ENCODE measurements at regions not wholly inside any gene's neighbourhood (a gene's known extent, or its start where the extent isn't known, plus 50 kb on each side); places are given as distances from the start of the nearest gene placed in this dataset.

GRCh38 chr15:85307687-85308045 is 72.7 kb upstream of the AKAP13 start:
- DNase-seq (ENCODE audit: low spot score), result no peak

- no peak for DNase-seq (ENCODE audit: low spot score)
Observed at GRCh38 chr15:85311647-85312046, 68.8 kb upstream of the AKAP13 start.

DNA sequence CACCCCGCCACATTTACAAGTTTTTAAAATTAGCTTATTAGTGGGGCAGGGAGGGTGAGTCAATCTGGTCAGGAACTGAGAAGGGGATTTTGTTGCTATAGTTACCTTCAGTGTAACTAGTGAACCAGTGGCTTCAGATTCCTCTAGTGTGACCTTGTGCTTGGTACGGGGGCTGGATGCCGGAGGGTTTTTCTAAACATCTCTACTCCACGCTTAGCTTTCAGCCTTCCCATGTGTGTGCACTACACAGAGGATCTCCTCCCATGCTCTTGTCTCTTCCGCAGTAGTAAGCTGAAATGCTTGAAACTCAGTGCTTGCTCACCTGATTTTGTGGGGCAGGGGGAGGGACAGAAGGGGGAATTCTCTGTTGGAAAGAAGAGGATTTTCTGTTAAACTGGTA is 67.9 kb upstream of the AKAP13 start:
- DNase-seq (ENCODE audit: low spot score), result no peak

GRCh38 chr15:85312929-85313331 is 67.5 kb upstream of the AKAP13 start:
- DNase-seq (ENCODE audit: low spot score), result peak; percentile 54

DNA sequence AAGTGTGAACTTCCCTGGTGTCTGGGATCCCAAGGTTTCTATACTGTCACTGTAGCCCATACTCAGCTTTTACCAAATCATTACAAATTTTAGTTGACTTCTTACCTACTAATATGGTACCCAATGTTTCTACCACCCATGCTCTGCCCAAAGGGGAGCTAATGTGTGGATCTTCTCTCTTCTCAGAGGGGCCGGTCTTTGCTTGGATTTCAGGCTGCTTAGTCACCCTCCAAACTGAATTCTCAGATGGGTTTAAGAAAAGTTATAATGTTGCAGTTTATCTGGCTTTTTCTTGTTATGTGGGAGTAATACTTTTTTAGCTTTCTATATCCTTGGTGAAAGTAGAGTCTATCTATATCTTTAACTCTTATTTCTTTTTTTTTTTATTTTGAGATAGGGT is 67.1 kb upstream of the AKAP13 start:
- no peak for DNase-seq (ENCODE audit: low spot score)

DNA sequence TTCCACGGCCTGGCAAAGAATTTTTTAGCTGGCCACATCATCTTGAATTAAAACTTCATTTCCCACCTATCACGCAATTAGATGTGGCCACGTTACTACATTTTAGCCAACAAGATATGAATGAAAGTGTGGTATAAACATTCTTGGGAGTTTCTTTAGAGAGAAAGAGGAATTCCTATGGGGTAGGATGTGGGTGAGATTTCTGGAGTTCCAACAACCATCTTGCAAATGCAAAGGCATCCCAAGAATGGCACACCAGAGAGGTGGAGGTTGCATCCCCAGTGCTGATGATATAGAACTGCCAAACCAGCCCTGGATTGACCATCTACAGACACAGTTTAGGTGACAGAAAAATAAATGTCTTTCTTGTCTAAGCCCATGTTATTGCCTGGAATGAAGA is 66.3 kb upstream of the AKAP13 start:
- DNase-seq (ENCODE audit: low spot score), result no peak

- DNase-seq (ENCODE audit: low spot score), result no peak
Observed at GRCh38 chr15:85314633-85315032, 65.8 kb upstream of the AKAP13 start.

DNA sequence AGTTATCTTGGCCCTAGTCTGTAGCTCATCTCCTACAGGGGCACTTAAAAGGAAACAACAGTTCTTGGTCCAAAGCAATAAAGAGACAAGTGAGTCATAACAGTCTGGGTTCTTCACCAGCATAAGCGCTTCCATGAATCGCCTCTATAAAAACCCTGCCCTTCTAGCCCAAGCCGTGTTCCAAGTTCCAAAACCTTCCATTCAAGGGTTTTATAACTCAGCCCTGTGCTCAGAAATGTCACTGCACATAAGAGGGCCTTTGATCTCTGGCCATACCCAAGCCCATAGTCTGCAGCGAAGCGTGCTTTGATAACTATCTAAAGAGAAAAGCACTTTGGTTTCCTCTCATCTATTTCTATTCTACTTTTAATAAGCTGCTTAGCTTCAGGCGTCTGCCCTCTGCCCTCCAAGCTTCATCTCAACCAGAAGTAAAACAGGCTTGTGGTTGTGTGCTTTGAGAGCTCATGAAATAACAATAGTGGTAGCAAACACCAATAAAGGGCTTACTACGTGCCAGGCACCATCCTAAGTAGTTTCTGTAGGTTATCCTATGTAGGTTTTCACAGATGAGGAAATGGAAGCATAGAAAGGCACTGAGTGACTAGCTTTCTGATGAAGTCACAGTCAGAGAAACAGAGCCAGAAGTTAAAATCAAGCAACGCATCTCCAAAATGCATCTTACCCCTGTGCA is 64.0 kb upstream of the AKAP13 start:
- DNase-seq (ENCODE audit: low spot score), result no peak

DNA sequence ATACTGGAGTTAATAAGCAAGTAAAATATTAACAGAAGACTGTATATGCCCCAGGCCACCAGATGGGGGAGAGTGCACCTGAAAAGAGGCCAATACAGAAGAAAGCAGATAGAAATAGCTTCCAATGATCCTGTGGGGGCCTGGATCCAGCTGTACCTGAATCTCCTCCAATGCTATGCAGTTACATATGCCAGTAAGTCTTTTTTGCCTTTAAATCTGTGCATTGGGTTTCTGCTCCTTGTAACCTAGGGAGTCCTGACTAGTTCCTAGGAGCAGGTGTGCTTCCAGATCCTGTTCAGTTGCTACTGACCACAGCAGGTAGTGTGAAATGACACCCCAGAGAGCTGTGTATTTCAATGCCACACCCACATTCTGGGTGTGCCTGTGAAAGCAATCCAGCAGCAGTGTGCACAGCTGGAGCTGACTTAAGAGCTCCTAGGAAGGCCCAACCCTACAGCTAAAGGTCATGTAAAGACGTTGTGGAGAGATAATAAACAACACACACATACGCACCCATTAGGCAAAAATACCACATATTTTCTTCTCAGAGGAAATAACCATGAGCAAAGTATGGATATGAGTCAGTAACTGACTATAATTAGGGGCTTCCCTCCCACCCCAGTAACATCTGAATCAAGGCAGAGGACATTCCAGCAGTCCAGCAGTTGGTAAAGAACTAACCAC is 62.2 kb upstream of the AKAP13 start:
- DNase-seq (ENCODE audit: low spot score), result peak; percentile 44

- no peak for DNase-seq (ENCODE audit: low spot score)
Observed at GRCh38 chr15:85318732-85319076, 61.7 kb upstream of the AKAP13 start.

DNA sequence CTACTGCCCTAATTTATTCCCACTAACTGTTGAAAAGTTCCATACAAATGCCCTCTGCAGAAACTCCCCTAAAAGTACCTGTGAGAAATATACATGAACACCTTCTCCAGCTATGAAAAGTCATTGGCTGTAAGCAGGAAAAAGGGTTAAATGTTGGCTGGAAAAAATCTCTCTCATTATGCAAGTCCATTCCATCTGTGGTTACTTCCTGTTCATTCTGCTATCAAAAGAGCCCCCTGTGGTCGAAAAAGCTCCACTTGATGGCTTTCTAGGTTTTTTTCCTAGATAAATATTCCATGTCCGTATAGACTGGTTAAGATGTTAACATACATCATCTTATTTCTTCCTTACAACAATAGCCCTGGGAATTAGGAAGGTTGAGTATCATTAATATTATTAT is 56.2 kb upstream of the AKAP13 start:
- DNase-seq (ENCODE audit: low spot score), result no peak

DNA sequence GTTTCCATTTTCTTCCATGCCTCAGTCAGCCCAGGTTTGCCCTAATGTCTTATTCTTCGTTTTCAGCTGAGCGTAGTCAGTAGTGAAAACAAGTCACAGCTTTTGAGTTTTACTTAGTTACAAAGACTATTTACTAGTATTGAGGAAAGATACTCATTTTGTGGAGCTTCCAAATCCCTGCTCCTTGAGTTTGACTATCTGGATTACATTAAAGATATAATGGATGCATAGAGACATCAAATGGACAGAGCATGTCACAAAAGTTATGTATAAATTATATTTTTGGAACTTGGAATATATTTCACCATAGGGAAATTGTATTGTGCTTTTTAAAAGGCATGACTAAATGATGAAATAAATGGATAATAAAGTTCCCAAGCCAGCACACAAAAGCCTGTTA is 54.6 kb upstream of the AKAP13 start:
- DNase-seq (ENCODE audit: low spot score), result no peak

GRCh38 chr15:85326291-85326690 is 54.1 kb upstream of the AKAP13 start:
- no peak for DNase-seq (ENCODE audit: low spot score)

- DNase-seq (ENCODE audit: low spot score), result no peak
Observed at GRCh38 chr15:85327820-85328219, 52.6 kb upstream of the AKAP13 start.

- DNase-seq (ENCODE audit: low spot score), result no peak
Observed at GRCh38 chr15:85329561-85330422, 50.6 kb upstream of the AKAP13 start.
